ENCODE measurements at regions not wholly inside any gene's neighbourhood (a gene's known extent, or its start where the extent isn't known, plus 50 kb on each side); places are given as distances from the start of the nearest gene placed in this dataset.

DNA sequence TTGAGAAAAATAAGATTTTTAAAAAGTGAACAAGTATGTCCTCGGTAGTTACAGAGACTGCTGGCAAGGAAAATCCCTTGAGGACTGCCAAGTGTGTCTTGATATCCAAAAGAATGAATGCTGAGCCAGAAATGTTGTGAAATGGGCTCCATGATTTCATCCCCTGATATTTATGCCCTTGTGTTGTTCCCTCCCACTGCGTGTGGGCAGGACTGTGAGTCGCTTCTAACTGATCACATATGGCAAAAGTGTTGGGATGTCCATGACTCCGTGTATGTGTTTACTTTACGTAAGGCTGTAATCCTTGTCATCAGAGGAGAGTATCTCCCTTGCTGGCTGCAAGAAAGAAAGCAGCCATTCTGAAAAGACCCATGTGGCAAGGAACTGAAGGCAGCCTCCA lies 285.1 kb downstream of the SS18 start:
- no peak for DNase-seq

GRCh38 chr18:25799231-25799630 lies 291.2 kb downstream of the SS18 start:
- no peak for DNase-seq

DNA sequence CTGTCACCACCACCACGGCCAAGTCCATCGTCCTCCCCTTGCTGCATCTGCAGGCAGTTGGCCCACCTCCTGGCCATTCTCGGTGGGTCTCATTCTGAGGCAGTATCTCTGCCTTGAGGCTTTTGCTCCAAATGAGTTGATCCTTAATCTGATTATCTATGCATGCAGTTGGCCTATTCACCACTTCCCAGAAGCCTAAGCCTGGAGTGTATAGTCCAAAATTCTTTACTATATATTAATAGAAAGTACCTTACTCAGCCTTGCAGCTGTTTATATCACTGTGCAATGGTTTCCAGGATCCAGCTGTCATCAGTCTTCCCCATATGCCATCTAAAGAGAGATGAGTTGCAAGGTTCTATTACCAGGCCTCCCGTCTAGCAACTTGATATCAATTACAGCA lies 292.4 kb downstream of the SS18 start:
- DNase-seq, result peak; percentile 63

- DNase-seq, result no peak
Measured at GRCh38 chr18:25795213-25795612, 295.2 kb downstream of the SS18 start.

DNA sequence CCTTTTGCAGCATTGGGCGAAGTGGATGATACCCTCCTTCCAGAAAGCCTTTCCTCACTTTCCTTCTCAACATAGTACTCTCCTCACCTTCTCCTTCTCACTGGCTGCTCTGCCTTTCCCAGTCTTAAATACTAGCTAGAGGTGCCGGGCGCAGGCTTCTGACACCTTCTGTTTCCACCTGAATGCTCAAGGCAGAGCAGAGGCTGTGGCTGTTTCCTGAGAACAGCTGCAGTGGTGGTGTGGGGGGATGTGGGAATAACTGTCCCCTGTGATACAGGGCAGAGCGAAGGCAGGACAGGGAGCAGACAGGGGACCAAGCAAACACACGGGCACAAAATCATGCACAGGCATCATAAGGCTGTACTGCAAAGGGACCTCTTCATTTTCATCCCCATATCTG lies 303.1 kb downstream of the SS18 start:
- peak; percentile 2 for DNase-seq

GRCh38 chr18:25786758-25787157 lies 303.7 kb downstream of the SS18 start:
- DNase-seq, result no peak

DNA sequence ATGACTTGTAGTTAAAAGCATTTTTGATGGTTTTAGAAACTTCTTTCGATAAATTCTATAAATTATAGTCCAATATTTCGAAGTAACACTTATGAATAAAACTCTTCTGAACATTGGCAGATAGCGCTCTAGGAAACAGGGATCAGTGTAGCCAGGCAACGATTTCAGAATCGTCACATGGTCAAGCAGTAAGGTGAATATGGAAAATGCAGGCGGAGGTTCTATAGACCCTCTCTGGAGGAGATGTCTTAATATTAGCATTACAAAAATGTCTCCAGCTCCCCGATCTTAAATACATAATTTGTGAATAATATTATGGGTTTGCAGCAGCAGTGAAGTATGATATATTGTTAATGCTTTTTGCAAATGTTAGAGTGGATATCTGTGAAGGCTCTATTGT lies 310.3 kb downstream of the SS18 start:
- DNase-seq, result no peak

DNA sequence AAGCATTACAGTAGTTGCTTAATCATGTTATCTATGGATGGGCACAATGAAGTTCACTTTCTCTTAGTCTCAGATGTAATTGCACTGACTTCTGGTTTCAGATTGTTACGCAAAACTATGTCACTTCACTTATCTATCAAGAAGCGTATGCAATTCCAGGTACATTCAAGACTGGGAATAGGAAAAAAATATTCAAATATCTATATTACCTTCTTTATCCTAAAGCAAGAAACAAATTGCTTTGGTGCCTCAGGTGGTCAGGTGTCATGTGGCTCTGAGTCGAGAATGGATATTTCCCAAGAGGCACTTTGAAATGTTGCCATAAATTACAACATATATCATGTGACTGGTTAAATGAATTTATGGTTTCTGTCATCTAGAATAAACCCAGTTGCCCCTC lies 318.6 kb downstream of the SS18 start:
- no peak for DNase-seq

- no peak for DNase-seq
Measured at GRCh38 chr18:25764777-25765176, 325.6 kb downstream of the SS18 start.

- no peak for DNase-seq
Measured at GRCh38 chr18:25759111-25759510, 331.3 kb downstream of the SS18 start.

DNA sequence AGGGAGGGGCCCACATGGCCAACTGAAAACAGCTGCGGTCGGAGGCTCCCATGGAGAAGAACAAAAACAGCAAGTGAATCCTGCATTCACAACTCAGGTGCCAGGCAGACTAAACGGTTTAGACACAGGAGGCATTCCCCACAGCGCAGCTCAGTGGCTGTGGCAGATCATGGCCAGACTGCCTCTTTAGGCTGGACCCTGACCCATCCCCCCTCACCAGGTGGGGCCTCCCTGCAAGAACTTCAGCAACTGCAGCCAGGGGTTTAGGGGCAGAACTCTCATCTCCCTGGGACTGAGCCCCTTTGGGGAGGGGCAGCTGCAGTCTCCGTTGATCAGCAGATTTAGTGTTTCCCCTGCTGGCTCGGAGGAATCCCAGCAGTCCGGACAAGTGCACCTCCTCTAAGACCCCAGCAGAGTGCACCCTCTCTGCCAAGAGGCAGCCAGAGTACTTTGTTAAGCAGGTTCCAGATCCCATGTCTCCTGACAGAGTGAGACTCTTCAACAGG lies 346.7 kb downstream of the SS18 start:
- DNase-seq, result no peak

- DNase-seq, result no peak
Measured at GRCh38 chr18:25739376-25739775, 351.0 kb downstream of the SS18 start.

DNA sequence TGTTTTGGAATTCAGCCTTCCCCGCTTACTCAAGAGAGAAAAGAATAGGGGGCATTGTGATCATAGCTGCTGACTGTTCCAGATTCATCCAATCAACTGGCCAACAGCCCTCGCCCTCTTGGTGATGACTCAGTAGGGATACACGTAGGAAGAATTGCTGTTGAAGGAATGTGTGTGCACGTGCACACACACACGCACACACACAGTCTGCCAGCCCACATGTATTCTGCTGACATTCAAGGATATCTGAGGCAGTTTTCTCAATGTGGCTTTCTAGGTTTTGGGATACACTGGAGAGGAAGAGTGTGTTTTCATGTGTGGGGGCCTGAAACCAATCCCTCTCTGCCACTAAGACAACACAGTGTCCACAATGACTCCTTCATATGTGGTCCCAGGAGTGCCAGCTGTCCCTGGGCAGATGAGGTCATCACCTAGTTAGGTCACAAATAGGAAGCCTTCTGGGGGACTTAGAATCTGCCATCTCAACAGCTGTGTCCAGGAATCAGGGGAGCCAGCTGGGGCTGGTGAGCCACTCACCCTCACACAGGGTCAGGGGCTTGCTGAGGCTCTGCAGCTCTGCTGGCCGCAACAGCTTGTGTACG lies 352.6 kb downstream of the SS18 start:
- DNase-seq, result peak; percentile 14

GRCh38 chr18:25736516-25736915 lies 353.9 kb downstream of the SS18 start:
- DNase-seq, result no peak

GRCh38 chr18:25735459-25735858 lies 355.0 kb downstream of the SS18 start:
- DNase-seq, result peak; percentile 11

GRCh38 chr18:25734336-25734735 lies 356.1 kb downstream of the SS18 start:
- DNase-seq, result no peak

DNA sequence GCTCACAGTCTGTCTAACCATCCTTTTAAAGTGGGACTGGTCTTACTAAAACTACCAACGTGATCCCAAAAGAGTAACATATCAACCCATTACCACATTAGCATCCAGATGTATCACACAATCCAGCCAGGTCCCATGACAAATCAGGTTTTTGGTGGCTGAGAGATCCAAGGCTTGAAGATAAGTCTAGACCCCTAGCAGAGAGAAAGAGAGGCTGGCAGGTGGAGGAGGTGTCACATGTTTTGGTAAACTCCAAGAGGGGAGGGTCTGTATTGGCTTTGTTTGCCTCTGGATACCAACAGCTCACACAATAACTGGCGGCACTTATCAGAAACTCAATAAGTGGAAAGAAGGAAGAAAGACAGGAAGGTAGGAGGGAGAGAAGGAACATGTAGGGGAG lies 357.6 kb downstream of the SS18 start:
- no peak for DNase-seq

DNA sequence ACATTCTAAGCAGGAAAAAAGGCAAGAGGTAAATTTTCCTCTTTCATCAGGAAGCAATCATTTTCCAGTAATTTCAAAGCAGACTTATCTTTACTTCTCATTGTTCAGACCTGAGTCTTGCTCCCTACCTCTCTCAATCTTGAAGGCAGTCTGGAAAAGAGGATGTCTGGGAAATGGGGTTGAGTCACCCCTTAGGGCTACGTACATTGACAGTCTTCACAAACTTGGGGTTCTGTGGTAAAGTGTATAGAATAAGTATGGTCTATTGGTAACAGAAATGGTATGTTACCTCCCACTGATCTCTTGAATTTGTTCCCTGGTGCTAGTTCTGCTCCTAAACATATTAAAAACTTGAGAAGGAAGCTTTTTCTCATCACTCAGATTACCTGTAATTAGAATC lies 361.3 kb downstream of the SS18 start:
- DNase-seq, result no peak

DNA sequence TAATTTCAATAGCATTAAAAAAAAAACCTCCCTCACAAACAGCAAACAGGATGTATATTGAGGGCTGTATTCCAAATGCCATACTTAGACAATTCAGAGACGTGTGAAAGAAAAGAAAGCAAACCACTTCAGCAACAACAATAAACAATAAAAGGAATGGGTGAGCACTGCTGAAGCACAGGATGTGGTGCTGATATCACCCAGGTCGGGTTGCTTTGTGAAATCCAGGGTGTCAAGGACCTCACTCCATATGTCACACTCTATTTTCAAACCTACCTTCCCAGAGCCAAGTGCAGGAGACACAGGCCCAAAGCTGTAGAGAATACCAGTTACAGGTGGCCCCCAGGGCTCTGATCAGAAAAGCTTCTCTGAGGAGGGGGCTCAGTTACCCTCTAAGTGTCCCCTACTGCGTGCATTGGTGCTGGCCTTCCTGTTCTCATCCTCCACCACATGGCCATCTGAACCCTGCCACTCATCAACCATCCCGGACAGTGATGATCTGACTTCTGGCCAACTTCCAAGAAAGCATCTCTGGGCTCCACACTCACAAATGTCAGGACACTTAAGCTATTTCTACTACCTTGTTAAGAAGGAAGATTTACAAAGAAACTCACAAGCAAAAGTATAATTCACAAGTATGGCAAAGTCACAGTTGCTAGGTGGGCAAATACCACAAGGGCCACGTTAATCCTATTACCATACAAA lies 363.0 kb downstream of the SS18 start:
- DNase-seq, result peak; percentile 38

DNA sequence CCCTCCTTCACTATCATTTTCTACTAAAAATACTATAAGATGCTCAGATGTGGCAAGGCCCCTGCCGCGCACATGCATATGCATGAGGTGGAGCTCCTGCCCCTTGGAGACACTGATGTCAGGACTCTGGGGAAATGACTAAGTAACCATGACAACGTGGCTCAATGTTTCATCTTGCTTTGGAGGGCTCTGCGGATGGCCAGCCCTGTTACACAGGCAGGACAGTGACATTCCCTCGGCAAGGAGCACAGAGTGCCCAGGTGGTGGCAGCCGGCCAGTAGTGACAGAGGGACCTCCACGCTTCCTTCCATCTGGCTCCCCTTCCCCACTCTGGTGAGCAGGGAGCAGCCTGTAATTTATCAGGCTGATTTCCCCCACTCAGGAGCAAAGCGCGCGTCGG lies 364.1 kb downstream of the SS18 start:
- DNase-seq, result peak; percentile 50

- no peak for DNase-seq
Measured at GRCh38 chr18:25725501-25725900, 364.9 kb downstream of the SS18 start.

DNA sequence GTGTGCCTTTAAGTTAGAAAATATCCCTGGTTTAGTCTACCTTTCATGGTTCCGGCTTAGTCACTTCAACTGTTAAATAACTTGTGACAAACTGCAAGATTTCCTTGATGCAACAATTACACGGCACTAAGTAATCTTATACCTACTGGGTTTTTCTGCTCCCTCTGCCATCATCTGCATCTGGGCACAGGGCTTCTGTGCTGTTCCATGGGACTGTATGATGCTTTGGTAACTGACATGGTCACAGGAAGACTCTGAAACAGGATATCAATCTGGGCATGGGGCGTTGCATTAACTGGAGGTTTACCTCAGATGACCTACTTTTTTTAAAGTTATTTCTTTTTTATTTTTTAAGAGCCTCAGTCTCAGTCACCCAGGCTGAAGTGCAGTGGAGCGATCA lies 365.4 kb downstream of the SS18 start:
- no peak for DNase-seq

- DNase-seq, result no peak
Measured at GRCh38 chr18:25724121-25724520, 366.3 kb downstream of the SS18 start.

DNA sequence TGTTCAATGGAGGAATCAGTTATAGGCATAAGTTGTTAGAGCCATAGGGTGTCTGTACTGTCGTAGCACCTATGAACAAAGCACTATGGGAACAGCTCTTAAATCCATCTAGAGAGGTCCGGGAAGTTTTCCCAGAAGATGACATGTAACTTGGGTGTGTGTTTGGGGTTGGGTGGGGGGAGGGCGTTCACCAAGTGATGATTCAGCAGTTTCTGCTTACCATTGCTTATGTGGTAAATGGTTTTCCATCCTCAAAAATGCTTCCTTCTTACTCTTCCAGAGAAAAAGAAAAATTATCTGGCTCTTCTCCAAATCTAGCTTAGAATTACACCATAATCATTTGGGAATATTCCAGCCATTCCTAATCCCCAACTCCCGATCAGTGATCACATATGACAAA lies 361.1 kb upstream of the ZNF521 start:
- DNase-seq, result no peak

DNA sequence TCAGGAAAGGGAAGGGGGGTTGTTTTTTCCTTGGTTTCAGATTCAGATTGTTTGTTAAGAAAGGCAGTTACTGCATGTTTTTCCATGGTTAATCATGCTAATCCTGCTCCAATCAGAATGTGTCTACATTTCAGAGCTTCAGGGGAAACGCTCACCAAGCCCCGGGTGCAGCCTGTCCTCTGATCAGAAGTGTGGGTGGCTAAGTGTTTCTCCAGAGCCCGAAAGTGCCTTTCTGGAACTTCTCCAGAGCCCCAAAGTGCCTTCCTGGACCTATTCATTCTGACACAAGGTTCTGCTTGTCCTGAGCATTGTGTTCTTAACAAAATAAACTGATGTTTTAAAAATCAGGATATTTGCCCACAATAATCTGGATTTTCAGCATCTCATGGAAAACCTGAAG lies 359.0 kb upstream of the ZNF521 start:
- no peak for DNase-seq

Data from NCI-H2171 treated with DMSO at 0.1 percent for 48 hours (cell line).